ENCODE measurements at regions not wholly inside any gene's neighbourhood (a gene's known extent, or its start where the extent isn't known, plus 50 kb on each side); places are given as distances from the start of the nearest gene placed in this dataset.

DNA sequence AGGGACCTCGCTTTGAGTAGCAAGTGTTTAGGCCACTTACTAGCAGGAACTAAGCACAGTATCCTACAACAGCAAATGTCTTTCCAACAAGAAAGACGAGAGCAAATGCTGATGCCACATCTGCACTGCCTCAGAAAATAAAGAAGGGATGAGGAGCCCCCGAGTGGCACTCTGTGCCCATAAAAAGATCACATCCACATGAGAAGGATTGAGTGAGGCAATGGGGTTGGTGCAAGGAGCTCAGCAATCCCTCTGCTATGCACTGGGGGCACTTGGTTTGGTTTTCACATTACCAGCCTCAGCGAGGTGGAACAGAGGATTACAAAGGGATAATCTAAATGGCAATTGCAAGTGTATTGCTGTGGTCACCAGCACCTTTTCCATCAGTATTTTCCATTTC, 252.8 kb upstream of the SLC7A11 start:
- no peak for TF ChIP-seq YY1 (IDR thresholded peaks at IDR 0.05; ENCODE audit: insufficient read depth, insufficient read length)
- no peak for TF ChIP-seq ZNF274 (IDR thresholded peaks at IDR 0.05; ENCODE audit: low read depth, low read length)
